Karpas-422 (cell line): ENCODE measurements at regions not wholly inside any gene's neighbourhood (a gene's known extent, or its start where the extent isn't known, plus 50 kb on each side); places are given as distances from the start of the nearest gene placed in this dataset.

Source experiments
- DNase-seq: peaks from one replicate; pipeline ENCODE4 v3.0.0-alpha.2; 2015
- H2AFZ ChIP-seq: fragments of 200-600 bp; sonication (generic); 2 replicates; pipeline ENCODE4 v1.6.1; 2014; ENCODE audit warnings: antibody characterized with exemption, low read length, mixed read lengths
- H3K27ac ChIP-seq: fragments of 200-600 bp; sonication (generic); 2 replicates; pipeline ENCODE4 v1.5.1; 2014; ENCODE audit warnings: mild to moderate bottlenecking, low read length, moderate library complexity
- H3K27me3 ChIP-seq: fragments of 200-600 bp; sonication (generic); 2 replicates; pipeline ENCODE4 v1.6.1; 2014; ENCODE audit warnings: low read length, mixed read lengths
- H3K36me3 ChIP-seq: fragments of 200-600 bp; sonication (generic); 2 replicates; pipeline ENCODE4 v1.6.1; 2014; ENCODE audit warnings: low read length, mixed read lengths; ENCODE audit not compliant: insufficient read depth
- H3K4me1 ChIP-seq: fragments of 200-600 bp; sonication (generic); 2 replicates; pipeline ENCODE4 v1.6.1; 2014; ENCODE audit warnings: mild to moderate bottlenecking, low read length, mixed read lengths
- H3K4me2 ChIP-seq: fragments of 200-600 bp; sonication (generic); 2 replicates; pipeline ENCODE4 v1.6.1; 2014; ENCODE audit warnings: low read length, low read depth, mild to moderate bottlenecking; ENCODE audit not compliant: poor library complexity, severe bottlenecking
- H3K4me3 ChIP-seq: fragments of 200-600 bp; sonication (generic); 2 replicates; pipeline ENCODE4 v1.5.1; 2014; ENCODE audit warnings: mild to moderate bottlenecking, antibody characterized with exemption, low read length, mixed read lengths
- H3K79me2 ChIP-seq: fragments of 200-600 bp; sonication (generic); 2 replicates; pipeline ENCODE4 v1.6.1; 2014; ENCODE audit warnings: mild to moderate bottlenecking, low read length, mixed read lengths
- H3K9ac ChIP-seq: fragments of 200-600 bp; sonication (generic); 2 replicates; pipeline ENCODE4 v1.6.0; 2014; ENCODE audit warnings: low read length
- H3K9me2 ChIP-seq: fragments of 200-600 bp; sonication (generic), shearing (Covaris generic); replicated peaks from 2 replicates; pipeline ENCODE4 v1.6.0; 2014; ENCODE audit warnings: mild to moderate bottlenecking, low read length, moderate library complexity; ENCODE audit not compliant: insufficient read depth
- H3K9me3 ChIP-seq: fragments of 300-700, 200-600 bp; sonication (generic); 2 replicates; pipeline ENCODE4 v1.6.1; 2014; ENCODE audit warnings: low read length, mixed read lengths
- H4K20me1 ChIP-seq: fragments of 200-600 bp; sonication (generic); 2 replicates; pipeline ENCODE4 v1.6.1; 2014; ENCODE audit warnings: mild to moderate bottlenecking, antibody characterized with exemption, low read length, low read depth; ENCODE audit not compliant: insufficient read depth

GRCh38 chr11:110832080-110832479 is 119.8 kb upstream of the ARHGAP20 start:
- Histone ChIP-seq H3K4me1 (no peaks in the 10 kb centered on the region), H3K27ac (no peak overlapping the region), H2AFZ (no peak overlapping the region), H3K9me2 (no peaks in the 10 kb centered on the region), H3K4me2 (no peak overlapping the region), H3K27me3 (no peaks in the 10 kb centered on the region), H4K20me1 (no peaks in the 10 kb centered on the region), H3K9ac (no peak overlapping the region), H3K79me2 (no peaks in the 10 kb centered on the region), H3K9me3 (no peaks in the 10 kb centered on the region), H3K4me3 (no peak overlapping the region), H3K36me3 (no peaks in the 10 kb centered on the region)
- DNase-seq = no peak

DNA sequence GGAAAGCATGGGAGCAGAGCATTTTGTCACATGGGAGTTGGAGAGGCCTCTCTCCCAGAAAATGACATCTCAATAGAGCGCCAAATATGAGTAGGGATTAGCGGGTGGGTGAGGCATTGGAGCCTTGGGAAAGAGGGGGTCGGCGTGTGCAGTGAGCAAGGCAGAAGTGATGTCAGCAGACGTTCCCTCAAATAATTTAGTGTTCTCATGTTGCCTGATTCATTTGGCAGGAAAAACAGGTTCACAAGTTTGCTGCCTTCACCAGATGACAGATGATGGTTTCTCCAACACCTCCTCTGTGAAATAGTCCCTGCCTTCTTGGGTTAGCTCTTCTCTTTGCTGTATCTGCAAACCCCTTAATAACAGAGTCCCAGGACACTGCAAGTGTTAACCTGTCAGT is 118.5 kb upstream of the ARHGAP20 start:
- H3K9ac ChIP-seq = no peak overlapping the region
- H3K79me2 ChIP-seq = no peaks in the 10 kb centered on the region
- no peak overlapping the region for H3K4me2 ChIP-seq
- no peak overlapping the region for H3K4me3 ChIP-seq
- no peak for DNase-seq
- H3K9me3 ChIP-seq = no peaks in the 10 kb centered on the region
- H2AFZ ChIP-seq = no peak overlapping the region
- no peaks in the 10 kb centered on the region for H3K4me1 ChIP-seq
- H3K27me3 ChIP-seq = no peaks in the 10 kb centered on the region
- no peaks in the 10 kb centered on the region for H3K9me2 ChIP-seq
- no peaks in the 10 kb centered on the region for H3K36me3 ChIP-seq
- H4K20me1 ChIP-seq = no peaks in the 10 kb centered on the region
- H3K27ac ChIP-seq = no peak overlapping the region

GRCh38 chr11:110830344-110830743 is 118.1 kb upstream of the ARHGAP20 start:
- H3K9ac ChIP-seq = no peak overlapping the region
- H3K79me2 ChIP-seq = no peaks in the 10 kb centered on the region
- no peaks in the 10 kb centered on the region for H3K4me1 ChIP-seq
- DNase-seq = no peak
- H3K27ac ChIP-seq = no peak overlapping the region
- no peaks in the 10 kb centered on the region for H3K27me3 ChIP-seq
- H4K20me1 ChIP-seq = no peaks in the 10 kb centered on the region
- no peak overlapping the region for H3K4me2 ChIP-seq
- H2AFZ ChIP-seq = no peak overlapping the region
- no peaks in the 10 kb centered on the region for H3K36me3 ChIP-seq
- no peaks in the 10 kb centered on the region for H3K9me3 ChIP-seq
- no peaks in the 10 kb centered on the region for H3K9me2 ChIP-seq
- H3K4me3 ChIP-seq = no peak overlapping the region

DNA sequence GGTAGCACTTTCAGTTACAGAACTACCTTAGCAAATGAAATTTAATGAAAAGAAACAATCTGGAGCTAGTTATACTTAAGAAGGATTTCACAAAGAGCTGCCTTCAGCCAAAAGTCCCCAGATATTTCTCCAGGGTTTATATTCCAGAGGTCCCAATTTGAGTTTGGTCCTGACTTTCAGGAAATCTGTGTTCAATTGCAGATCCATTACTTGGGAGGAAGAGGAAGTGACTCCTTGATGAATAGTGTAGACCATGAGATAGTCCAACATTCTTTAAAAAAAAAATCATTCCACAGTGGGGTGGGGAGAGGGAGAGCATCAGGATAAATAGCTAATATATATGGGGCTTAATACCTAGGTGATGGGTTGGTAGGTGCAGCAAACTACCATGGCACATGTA is 117.6 kb upstream of the ARHGAP20 start:
- no peak overlapping the region for H3K4me2 ChIP-seq
- H2AFZ ChIP-seq = no peak overlapping the region
- DNase-seq = no peak

DNA sequence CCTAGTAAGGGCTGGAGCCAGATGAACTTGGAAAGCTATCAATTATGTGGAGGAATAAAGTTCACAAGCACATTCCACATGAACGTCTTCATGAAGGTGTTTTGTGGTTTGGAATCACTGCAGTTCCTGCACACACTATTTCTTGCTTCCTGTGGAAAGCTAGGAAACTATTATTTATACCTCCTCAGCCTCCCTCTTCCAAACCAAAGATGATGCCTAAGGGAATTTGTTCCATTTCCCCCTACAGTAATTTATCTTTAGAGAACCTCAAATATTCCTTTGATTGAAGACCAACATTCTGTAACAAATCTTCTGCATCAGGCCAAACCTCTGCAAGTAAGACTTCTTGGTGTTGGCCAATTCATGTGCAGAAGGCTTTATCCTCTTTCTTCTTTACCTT is 115.8 kb upstream of the ARHGAP20 start:
- Histone ChIP-seq H4K20me1 (no peaks in the 10 kb centered on the region), H3K9me3 (no peaks in the 10 kb centered on the region), H3K4me2 (no peak overlapping the region), H2AFZ (no peak overlapping the region), H3K27ac (no peak overlapping the region), H3K79me2 (no peaks in the 10 kb centered on the region), H3K9ac (no peak overlapping the region), H3K36me3 (no peaks in the 10 kb centered on the region), H3K27me3 (0 out of 2 replicates have a peak, but pooled peaks cover 4% of the 10 kb centered on the region), H3K4me1 (no peaks in the 10 kb centered on the region), H3K9me2 (no peaks in the 10 kb centered on the region), H3K4me3 (no peak overlapping the region)
- DNase-seq = no peak

More for the DNA sequence above, 117.6 kb upstream of the ARHGAP20 start:
- Histone ChIP-seq H3K36me3 (no peaks in the 10 kb centered on the region), H3K9me2 (no peaks in the 10 kb centered on the region), H3K9ac (no peak overlapping the region), H3K79me2 (no peaks in the 10 kb centered on the region), H4K20me1 (no peaks in the 10 kb centered on the region), H3K4me3 (no peak overlapping the region), H3K4me1 (no peaks in the 10 kb centered on the region), H3K9me3 (no peaks in the 10 kb centered on the region), H3K27me3 (no peaks in the 10 kb centered on the region), H3K27ac (no peak overlapping the region)

DNA sequence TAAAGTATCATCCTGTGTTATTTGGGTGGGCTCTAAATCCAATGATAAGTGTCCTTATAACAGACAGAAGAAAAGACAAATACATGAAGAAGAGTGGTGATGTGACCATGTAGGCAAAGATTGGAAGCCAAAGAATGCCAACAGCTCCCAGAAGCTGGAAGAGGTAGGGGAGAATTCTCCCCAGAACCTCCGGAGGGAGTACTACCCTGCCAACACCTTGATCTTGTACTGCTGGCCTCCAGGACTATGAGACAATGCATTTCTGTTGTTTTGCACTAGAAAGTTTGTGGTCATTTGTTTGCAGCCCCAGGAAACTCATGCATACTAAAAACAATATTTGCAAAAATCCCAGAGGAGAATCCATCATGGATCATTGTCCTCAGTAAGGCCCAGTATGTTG is 115.0 kb upstream of the ARHGAP20 start:
- Histone ChIP-seq H2AFZ (no peak overlapping the region), H3K36me3 (no peaks in the 10 kb centered on the region), H3K27ac (no peak overlapping the region), H3K27me3 (0 out of 2 replicates have a peak, but pooled peaks cover 4% of the 10 kb centered on the region), H3K4me3 (no peak overlapping the region), H3K9me2 (no peaks in the 10 kb centered on the region), H4K20me1 (no peaks in the 10 kb centered on the region), H3K9me3 (no peaks in the 10 kb centered on the region), H3K4me1 (no peaks in the 10 kb centered on the region), H3K79me2 (no peaks in the 10 kb centered on the region), H3K9ac (no peak overlapping the region), H3K4me2 (no peak overlapping the region)
- DNase-seq = no peak

- Histone ChIP-seq H3K79me2 (no peaks in the 10 kb centered on the region), H3K27ac (no peak overlapping the region), H3K9me3 (no peaks in the 10 kb centered on the region), H2AFZ (no peak overlapping the region), H3K9ac (no peak overlapping the region), H3K4me3 (no peak overlapping the region), H3K9me2 (no peaks in the 10 kb centered on the region), H3K4me2 (no peak overlapping the region), H3K36me3 (no peaks in the 10 kb centered on the region), H3K4me1 (no peaks in the 10 kb centered on the region), H3K27me3 (0 out of 2 replicates have a peak, but pooled peaks cover 4% of the 10 kb centered on the region), H4K20me1 (no peaks in the 10 kb centered on the region)
- no peak for DNase-seq
Measured at GRCh38 chr11:110824912-110825620, 112.8 kb upstream of the ARHGAP20 start.

DNA sequence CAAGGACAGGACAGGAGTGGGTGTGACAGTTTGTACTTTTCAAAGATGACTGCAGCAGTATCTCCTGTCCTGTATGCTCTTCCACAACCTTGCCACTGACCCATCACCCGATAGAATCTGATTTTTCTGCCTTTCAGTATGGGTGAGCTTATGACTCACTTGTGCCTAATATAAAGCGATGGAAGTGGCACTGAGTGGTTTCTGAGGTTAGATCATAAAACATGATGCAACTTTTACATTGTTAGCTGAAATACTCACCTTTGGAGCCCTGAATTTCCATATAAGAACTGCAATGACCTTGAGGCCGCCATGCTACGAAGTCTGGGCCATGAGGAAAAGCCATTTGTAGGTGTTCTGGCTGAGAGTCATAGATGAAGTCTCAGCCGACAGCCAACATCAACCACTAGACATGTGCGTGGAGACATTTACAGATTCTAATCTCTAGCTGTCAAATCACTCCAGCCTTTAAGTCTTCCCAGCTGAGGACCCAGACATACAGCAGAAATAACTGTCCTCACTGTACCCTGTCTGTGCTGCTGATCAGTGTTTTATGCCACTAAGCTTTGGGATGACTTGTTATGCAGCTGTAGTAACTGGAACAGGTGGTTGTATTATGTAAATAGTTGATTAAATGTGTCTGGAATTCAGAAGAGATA is 105.9 kb upstream of the ARHGAP20 start:
- Histone ChIP-seq H3K9ac (no peak overlapping the region), H3K4me3 (no peak overlapping the region), H3K4me2 (no peak overlapping the region), H3K9me3 (no peaks in the 10 kb centered on the region), H3K9me2 (no peaks in the 10 kb centered on the region), H3K79me2 (no peaks in the 10 kb centered on the region), H2AFZ (no peak overlapping the region), H3K4me1 (no peaks in the 10 kb centered on the region), H3K27ac (no peak overlapping the region), H3K36me3 (no peaks in the 10 kb centered on the region), H4K20me1 (no peaks in the 10 kb centered on the region), H3K27me3 (0 out of 2 replicates have a peak, but pooled peaks cover 3% of the 10 kb centered on the region)
- no peak for DNase-seq
